ENCODE measurements at regions not wholly inside any gene's neighbourhood (a gene's known extent, or its start where the extent isn't known, plus 50 kb on each side); places are given as distances from the start of the nearest gene placed in this dataset.

- no peak for FAIRE-seq
- no peak for DNase-seq (ENCODE audit: low read depth in 1 of 2, low spot score in 2 of 2)
- ChIA-PET POLR2A (ENCODE audit: partially characterized antibody) (no interaction called here), CTCF (ENCODE audit: partially characterized antibody) (interaction anchor here (1.0 to 1.3 kb wide), 3 partner anchors 12 to 22 kb away, joined by 3 to 5 read pairs (median 3); no protein-coding TSS in a partner anchor)
- peaks cover 0 to 3% (median 0%) of the 10 kb centered on the region in 4 experiments; a peak in 2 of 7 replicates for H3K4me1 ChIP-seq (replicated peaks in 1 of 4; ENCODE audit: control insufficient read depth in 3 of 4, insufficient read depth in 4 of 4, low read length in 3 of 4)
- H3K23ac ChIP-seq (ENCODE audit: insufficient read length), result no peak overlapping the region
- H3K27me3 ChIP-seq (replicated peaks in 1 of 4; ENCODE audit: control insufficient read depth in 3 of 4, extremely low read depth in 1 of 4, insufficient read depth in 3 of 4, low read length in 3 of 4), result no peaks in the 10 kb centered on the region; a peak in 1 of 7 replicates
- no peaks in the 10 kb centered on the region for H3K23me2 ChIP-seq (ENCODE audit: low read depth, low read length)
- H3K9me3 ChIP-seq (ENCODE audit: insufficient read depth in 2 of 2, low read depth in 1 of 2, low read length in 1 of 2), result no peaks in the 10 kb centered on the region
- H4K5ac ChIP-seq (ENCODE audit: insufficient read length, low read depth, low read length), result no peak overlapping the region
- H3K14ac ChIP-seq (ENCODE audit: insufficient read length), result no peak overlapping the region
- H4K20me1 ChIP-seq (replicated peaks in 1 of 2; ENCODE audit: control insufficient read depth in 1 of 2, insufficient read depth in 2 of 2, low read length in 2 of 2), result no peaks in the 10 kb centered on the region
- H4K91ac ChIP-seq (replicated peaks; ENCODE audit: insufficient read length, low read length), result no peak overlapping the region
- TF ChIP-seq RBBP5 (IDR thresholded peaks at IDR 0.05; ENCODE audit: borderline replicate concordance, low read depth, low read length), result no peak
- H2BK5ac ChIP-seq (ENCODE audit: low read depth, low read length), result no peak overlapping the region
- H2BK12ac ChIP-seq (ENCODE audit: low read depth, low read length), result no peak overlapping the region
- H2AFZ ChIP-seq (ENCODE audit: low read length), result no peak overlapping the region
- WGBS, 2 experiments (ENCODE audit: extremely low coverage in 1 of 2, insufficient coverage in 1 of 2, insufficient read length in 1 of 2, insufficient replicate concordance in 2 of 2, low coverage in 1 of 2, low lambda C conversion rate in 2 of 2, missing lambda C conversion rate in 1 of 2), result 94% methylated on average over 4 of the region's 4 CpGs; no CpG with 5 or more reads in 1 of the 2 experiments
- no peak overlapping the region for H2AK5ac ChIP-seq (ENCODE audit: low read depth, low read length)
- no peak overlapping the region for H3K27ac ChIP-seq (ENCODE audit: low read depth, low read length)
- no peaks in the 10 kb centered on the region for H3K36me3 ChIP-seq (ENCODE audit: control insufficient read depth in 2 of 4, insufficient read depth in 4 of 4, low read length in 3 of 4)
- H3K4ac ChIP-seq (replicated peaks; ENCODE audit: insufficient read length, low read depth, low read length), result no peak overlapping the region
- H3K79me1 ChIP-seq (ENCODE audit: low read depth, low read length), result no peaks in the 10 kb centered on the region
- no peak overlapping the region for H3K9ac ChIP-seq (replicated peaks in 1 of 4; ENCODE audit: extremely low read depth in 1 of 4, low read depth in 3 of 4, low read length in 3 of 4)
- no peak overlapping the region for H3K4me3 ChIP-seq (ENCODE audit: extremely low read depth in 1 of 4, insufficient read depth in 2 of 4, low read depth in 3 of 4, low read length in 4 of 4)
- no peak overlapping the region for H2BK20ac ChIP-seq (ENCODE audit: low read length)
- no peaks in the 10 kb centered on the region for H3K79me2 ChIP-seq (ENCODE audit: control insufficient read depth in 1 of 2, insufficient read depth in 2 of 2, low read length in 2 of 2)
- H3K18ac ChIP-seq (ENCODE audit: extremely low read depth, low read length), result no peak overlapping the region
- H2BK15ac ChIP-seq (ENCODE audit: low read length), result no peak overlapping the region
- no peak overlapping the region for H2BK120ac ChIP-seq (replicated peaks; ENCODE audit: low read depth, low read length)
- H3K4me2 ChIP-seq (ENCODE audit: insufficient read depth in 1 of 2, low read depth in 2 of 2, low read length in 2 of 2), result no peak overlapping the region
- H4K8ac ChIP-seq (ENCODE audit: extremely low read depth, insufficient read depth, low read length), result no peak overlapping the region
- no peak overlapping the region for H3K56ac ChIP-seq (replicated peaks; ENCODE audit: insufficient read length, low read depth, low read length)
Observed at GRCh38 chr21:43354666-43355065, 72.3 kb downstream of the SIK1 start.

Measured in H1 (cell line).